HL-60 (cell line): ENCODE measurements at regions not wholly inside any gene's neighbourhood (a gene's known extent, or its start where the extent isn't known, plus 50 kb on each side); places are given as distances from the start of the nearest gene placed in this dataset.

Experiments used
- POLR2AphosphoS5 ChIP-seq: IDR thresholded peaks from 2 replicates; pipeline ENCODE4 v1.6.1; 2012; ENCODE audit warnings: low read depth
- TF ChIP-seq, protein P1 (sequence below): IDR thresholded peaks from one replicate; pipeline ENCODE4 v1.5.1; 2011; ENCODE audit warnings: low read length, control low read depth, inconsistent platforms; ENCODE audit not compliant: insufficient read depth
- TF ChIP-seq, protein P2 (sequence below): IDR thresholded peaks from 2 replicates; pipeline ENCODE4 v1.6.1; 2012; ENCODE audit warnings: low read depth; ENCODE audit not compliant: insufficient replicate concordance

DNA sequence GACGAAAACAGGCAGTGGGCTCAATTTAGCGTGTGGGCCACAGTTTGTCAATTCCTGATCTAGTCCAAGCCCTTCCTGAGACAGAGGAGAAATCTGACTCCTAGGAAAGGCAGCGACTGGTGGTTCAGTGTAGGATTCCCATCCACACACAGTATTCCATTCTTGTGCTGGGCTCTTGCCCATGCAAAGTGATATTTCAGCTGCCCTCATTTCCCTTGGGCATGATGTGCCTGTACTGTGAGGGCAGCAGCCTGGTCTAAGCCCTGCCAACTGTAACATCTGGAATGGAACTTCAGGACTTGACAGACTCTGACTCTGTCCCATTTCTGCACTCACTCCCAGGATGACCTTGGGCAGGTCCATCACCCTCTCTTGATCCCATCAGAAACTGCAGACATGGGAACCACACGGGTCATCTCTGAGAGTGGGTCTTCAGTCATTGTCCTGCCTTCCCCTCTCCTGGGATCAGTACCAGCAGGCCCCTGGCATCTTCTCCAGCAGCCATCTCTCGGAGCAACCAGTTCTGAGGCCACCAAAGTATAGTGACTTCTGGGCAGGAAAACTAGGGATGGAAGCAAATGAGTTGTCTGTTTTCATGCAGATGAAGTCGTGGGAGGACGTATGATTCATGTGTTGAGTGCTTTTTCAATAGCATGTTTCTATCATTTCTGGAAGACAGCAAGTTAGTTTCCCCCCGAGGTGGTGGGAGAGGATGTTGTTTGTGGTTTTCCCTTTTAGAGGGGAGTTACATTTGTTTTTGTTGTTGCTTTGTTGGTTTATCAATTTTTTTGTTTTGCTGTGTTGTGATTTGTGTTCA, 54.2 kb upstream of the BCL2L14 start:
- TF ChIP-seq, protein P1, sequence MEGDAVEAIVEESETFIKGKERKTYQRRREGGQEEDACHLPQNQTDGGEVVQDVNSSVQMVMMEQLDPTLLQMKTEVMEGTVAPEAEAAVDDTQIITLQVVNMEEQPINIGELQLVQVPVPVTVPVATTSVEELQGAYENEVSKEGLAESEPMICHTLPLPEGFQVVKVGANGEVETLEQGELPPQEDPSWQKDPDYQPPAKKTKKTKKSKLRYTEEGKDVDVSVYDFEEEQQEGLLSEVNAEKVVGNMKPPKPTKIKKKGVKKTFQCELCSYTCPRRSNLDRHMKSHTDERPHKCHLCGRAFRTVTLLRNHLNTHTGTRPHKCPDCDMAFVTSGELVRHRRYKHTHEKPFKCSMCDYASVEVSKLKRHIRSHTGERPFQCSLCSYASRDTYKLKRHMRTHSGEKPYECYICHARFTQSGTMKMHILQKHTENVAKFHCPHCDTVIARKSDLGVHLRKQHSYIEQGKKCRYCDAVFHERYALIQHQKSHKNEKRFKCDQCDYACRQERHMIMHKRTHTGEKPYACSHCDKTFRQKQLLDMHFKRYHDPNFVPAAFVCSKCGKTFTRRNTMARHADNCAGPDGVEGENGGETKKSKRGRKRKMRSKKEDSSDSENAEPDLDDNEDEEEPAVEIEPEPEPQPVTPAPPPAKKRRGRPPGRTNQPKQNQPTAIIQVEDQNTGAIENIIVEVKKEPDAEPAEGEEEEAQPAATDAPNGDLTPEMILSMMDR = no peak
- no peak for TF ChIP-seq POLR2AphosphoS5
- TF ChIP-seq, protein P2, sequence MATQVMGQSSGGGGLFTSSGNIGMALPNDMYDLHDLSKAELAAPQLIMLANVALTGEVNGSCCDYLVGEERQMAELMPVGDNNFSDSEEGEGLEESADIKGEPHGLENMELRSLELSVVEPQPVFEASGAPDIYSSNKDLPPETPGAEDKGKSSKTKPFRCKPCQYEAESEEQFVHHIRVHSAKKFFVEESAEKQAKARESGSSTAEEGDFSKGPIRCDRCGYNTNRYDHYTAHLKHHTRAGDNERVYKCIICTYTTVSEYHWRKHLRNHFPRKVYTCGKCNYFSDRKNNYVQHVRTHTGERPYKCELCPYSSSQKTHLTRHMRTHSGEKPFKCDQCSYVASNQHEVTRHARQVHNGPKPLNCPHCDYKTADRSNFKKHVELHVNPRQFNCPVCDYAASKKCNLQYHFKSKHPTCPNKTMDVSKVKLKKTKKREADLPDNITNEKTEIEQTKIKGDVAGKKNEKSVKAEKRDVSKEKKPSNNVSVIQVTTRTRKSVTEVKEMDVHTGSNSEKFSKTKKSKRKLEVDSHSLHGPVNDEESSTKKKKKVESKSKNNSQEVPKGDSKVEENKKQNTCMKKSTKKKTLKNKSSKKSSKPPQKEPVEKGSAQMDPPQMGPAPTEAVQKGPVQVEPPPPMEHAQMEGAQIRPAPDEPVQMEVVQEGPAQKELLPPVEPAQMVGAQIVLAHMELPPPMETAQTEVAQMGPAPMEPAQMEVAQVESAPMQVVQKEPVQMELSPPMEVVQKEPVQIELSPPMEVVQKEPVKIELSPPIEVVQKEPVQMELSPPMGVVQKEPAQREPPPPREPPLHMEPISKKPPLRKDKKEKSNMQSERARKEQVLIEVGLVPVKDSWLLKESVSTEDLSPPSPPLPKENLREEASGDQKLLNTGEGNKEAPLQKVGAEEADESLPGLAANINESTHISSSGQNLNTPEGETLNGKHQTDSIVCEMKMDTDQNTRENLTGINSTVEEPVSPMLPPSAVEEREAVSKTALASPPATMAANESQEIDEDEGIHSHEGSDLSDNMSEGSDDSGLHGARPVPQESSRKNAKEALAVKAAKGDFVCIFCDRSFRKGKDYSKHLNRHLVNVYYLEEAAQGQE = no peak
